ENCODE measurements at regions not wholly inside any gene's neighbourhood (a gene's known extent, or its start where the extent isn't known, plus 50 kb on each side); places are given as distances from the start of the nearest gene placed in this dataset.
"Not testable (repeated sequence)": the region's sequence is repeated elsewhere in the genome, so short reads cannot be mapped to it uniquely, and the experiment has no call there.

GRCh38 chr5:68024426-68024825, 191.1 kb upstream of the PIK3R1 start:
- no peak overlapping the region for H3K4me3 ChIP-seq (ENCODE audit: low read length in 2 of 2)
- H3K27ac ChIP-seq (ENCODE audit: low read depth in 1 of 2, low read length in 1 of 2) = no peak overlapping the region
- DNase-seq (ENCODE audit: low read depth in 6 of 9, low spot score in 9 of 9) = no peak
- no peaks in the 10 kb centered on the region for H3K36me3 ChIP-seq (ENCODE audit: control insufficient read depth in 2 of 2, insufficient read depth in 2 of 2, low read length in 1 of 2)
- no peaks in the 10 kb centered on the region for H3K4me1 ChIP-seq (ENCODE audit: control insufficient read depth in 2 of 2, insufficient read depth in 2 of 2, low read length in 2 of 2)
- H3K27me3 ChIP-seq (ENCODE audit: control insufficient read depth in 2 of 2, insufficient read depth in 1 of 2, low read length in 1 of 2) = no peaks in the 10 kb centered on the region
- H3K9me3 ChIP-seq (ENCODE audit: control insufficient read depth in 2 of 2, insufficient read depth in 1 of 2, low read length in 1 of 2) = peaks cover 0 to 4% of the 10 kb centered on the region in 2 donors

- Histone ChIP-seq H3K9me3 (ENCODE audit: control insufficient read depth in 2 of 2, insufficient read depth in 1 of 2, low read length in 1 of 2) (peaks cover 0 to 4% of the 10 kb centered on the region in 2 donors), H3K27ac (ENCODE audit: low read depth in 1 of 2, low read length in 1 of 2) (peak overlapping the region in 1 of 2 donors; percentile 58)
- WGBS = 95% methylated on average over 4 of the region's 4 CpGs
Observed at GRCh38 chr5:68021916-68022315, 193.6 kb upstream of the PIK3R1 start.

GRCh38 chr5:68021227-68021626, 194.3 kb upstream of the PIK3R1 start:
- WGBS = 95% methylated on average over 2 of the region's 2 CpGs
- DNase-seq (ENCODE audit: low read depth in 6 of 9, low spot score in 9 of 9) = no peak
- Histone ChIP-seq H3K9me3 (ENCODE audit: control insufficient read depth in 2 of 2, insufficient read depth in 1 of 2, low read length in 1 of 2) (peaks cover 0 to 4% of the 10 kb centered on the region in 2 donors), H3K36me3 (ENCODE audit: control insufficient read depth in 2 of 2, insufficient read depth in 2 of 2, low read length in 1 of 2) (no peaks in the 10 kb centered on the region), H3K4me1 (ENCODE audit: control insufficient read depth in 2 of 2, insufficient read depth in 2 of 2, low read length in 2 of 2) (no peaks in the 10 kb centered on the region), H3K27me3 (ENCODE audit: control insufficient read depth in 2 of 2, insufficient read depth in 1 of 2, low read length in 1 of 2) (no peaks in the 10 kb centered on the region), H3K27ac (ENCODE audit: low read depth in 1 of 2, low read length in 1 of 2) (no peak overlapping the region), H3K4me3 (ENCODE audit: low read length in 2 of 2) (no peak overlapping the region)

More at GRCh38 chr5:68021916-68022315, 193.6 kb upstream of the PIK3R1 start:
- Histone ChIP-seq H3K36me3 (ENCODE audit: control insufficient read depth in 2 of 2, insufficient read depth in 2 of 2, low read length in 1 of 2) (no peaks in the 10 kb centered on the region), H3K4me1 (ENCODE audit: control insufficient read depth in 2 of 2, insufficient read depth in 2 of 2, low read length in 2 of 2) (no peaks in the 10 kb centered on the region), H3K27me3 (ENCODE audit: control insufficient read depth in 2 of 2, insufficient read depth in 1 of 2, low read length in 1 of 2) (no peaks in the 10 kb centered on the region), H3K4me3 (ENCODE audit: low read length in 2 of 2) (no peak overlapping the region)
- no peak for DNase-seq (ENCODE audit: low read depth in 6 of 9, low spot score in 9 of 9)

GRCh38 chr5:68020461-68020969, 195.0 kb upstream of the PIK3R1 start:
- 90% methylated on average over 39 of the region's 41 CpGs for WGBS
- not testable (repeated sequence) for H3K27me3 ChIP-seq (ENCODE audit: control insufficient read depth in 2 of 2, insufficient read depth in 1 of 2, low read length in 1 of 2); H3K27ac ChIP-seq (ENCODE audit: low read depth in 1 of 2, low read length in 1 of 2); H3K4me1 ChIP-seq (ENCODE audit: control insufficient read depth in 2 of 2, insufficient read depth in 2 of 2, low read length in 2 of 2); H3K36me3 ChIP-seq (ENCODE audit: control insufficient read depth in 2 of 2, insufficient read depth in 2 of 2, low read length in 1 of 2); H3K4me3 ChIP-seq (ENCODE audit: low read length in 2 of 2); DNase-seq (ENCODE audit: low read depth in 6 of 9, low spot score in 9 of 9); H3K9me3 ChIP-seq (ENCODE audit: control insufficient read depth in 2 of 2, insufficient read depth in 1 of 2, low read length in 1 of 2)

GRCh38 chr5:68015381-68016302, 199.9 kb upstream of the PIK3R1 start:
- WGBS = 87% methylated on average over 6 of the region's 6 CpGs

GRCh38 chr5:68012831-68013230, 202.7 kb upstream of the PIK3R1 start:
- Histone ChIP-seq H3K36me3 (ENCODE audit: control insufficient read depth in 2 of 2, insufficient read depth in 2 of 2, low read length in 1 of 2) (no peaks in the 10 kb centered on the region), H3K9me3 (ENCODE audit: control insufficient read depth in 2 of 2, insufficient read depth in 1 of 2, low read length in 1 of 2) (no peaks in the 10 kb centered on the region), H3K4me3 (ENCODE audit: low read length in 2 of 2) (no peak overlapping the region), H3K4me1 (ENCODE audit: control insufficient read depth in 2 of 2, insufficient read depth in 2 of 2, low read length in 2 of 2) (no peaks in the 10 kb centered on the region), H3K27ac (ENCODE audit: low read depth in 1 of 2, low read length in 1 of 2) (no peak overlapping the region), H3K27me3 (ENCODE audit: control insufficient read depth in 2 of 2, insufficient read depth in 1 of 2, low read length in 1 of 2) (no peaks in the 10 kb centered on the region)
- 91% methylated on average over 1 of the region's 1 CpG for WGBS
- DNase-seq (ENCODE audit: low read depth in 6 of 9, low spot score in 9 of 9) = no peak

More at GRCh38 chr5:68015381-68016302, 199.9 kb upstream of the PIK3R1 start:
- no peak overlapping the region for H3K27ac ChIP-seq (ENCODE audit: low read depth in 1 of 2, low read length in 1 of 2)
- no peak overlapping the region for H3K4me3 ChIP-seq (ENCODE audit: low read length in 2 of 2)
- H3K36me3 ChIP-seq (ENCODE audit: control insufficient read depth in 2 of 2, insufficient read depth in 2 of 2, low read length in 1 of 2) = no peaks in the 10 kb centered on the region
- no peaks in the 10 kb centered on the region for H3K27me3 ChIP-seq (ENCODE audit: control insufficient read depth in 2 of 2, insufficient read depth in 1 of 2, low read length in 1 of 2)
- peaks cover 0 to 4% of the 10 kb centered on the region in 2 donors for H3K9me3 ChIP-seq (ENCODE audit: control insufficient read depth in 2 of 2, insufficient read depth in 1 of 2, low read length in 1 of 2)
- no peaks in the 10 kb centered on the region for H3K4me1 ChIP-seq (ENCODE audit: control insufficient read depth in 2 of 2, insufficient read depth in 2 of 2, low read length in 2 of 2)
- no peak for DNase-seq (ENCODE audit: low read depth in 6 of 9, low spot score in 9 of 9)

- Histone ChIP-seq H3K27ac (ENCODE audit: low read depth in 1 of 2, low read length in 1 of 2) (no peak overlapping the region), H3K4me3 (ENCODE audit: low read length in 2 of 2) (no peak overlapping the region), H3K27me3 (ENCODE audit: control insufficient read depth in 2 of 2, insufficient read depth in 1 of 2, low read length in 1 of 2) (no peaks in the 10 kb centered on the region), H3K9me3 (ENCODE audit: control insufficient read depth in 2 of 2, insufficient read depth in 1 of 2, low read length in 1 of 2) (no peaks in the 10 kb centered on the region), H3K4me1 (ENCODE audit: control insufficient read depth in 2 of 2, insufficient read depth in 2 of 2, low read length in 2 of 2) (no peaks in the 10 kb centered on the region), H3K36me3 (ENCODE audit: control insufficient read depth in 2 of 2, insufficient read depth in 2 of 2, low read length in 1 of 2) (no peaks in the 10 kb centered on the region)
- DNase-seq (ENCODE audit: low read depth in 6 of 9, low spot score in 9 of 9) = no peak
- 64% methylated on average over 1 of the region's 1 CpG for WGBS
Observed at GRCh38 chr5:68012429-68012828, 203.1 kb upstream of the PIK3R1 start.

- DNase-seq (ENCODE audit: low read depth in 6 of 9, low spot score in 9 of 9) = no peak
- Histone ChIP-seq H3K9me3 (ENCODE audit: control insufficient read depth in 2 of 2, insufficient read depth in 1 of 2, low read length in 1 of 2) (no peaks in the 10 kb centered on the region), H3K36me3 (ENCODE audit: control insufficient read depth in 2 of 2, insufficient read depth in 2 of 2, low read length in 1 of 2) (no peaks in the 10 kb centered on the region), H3K4me3 (ENCODE audit: low read length in 2 of 2) (no peak overlapping the region), H3K27ac (ENCODE audit: low read depth in 1 of 2, low read length in 1 of 2) (no peak overlapping the region), H3K27me3 (ENCODE audit: control insufficient read depth in 2 of 2, insufficient read depth in 1 of 2, low read length in 1 of 2) (no peaks in the 10 kb centered on the region), H3K4me1 (ENCODE audit: control insufficient read depth in 2 of 2, insufficient read depth in 2 of 2, low read length in 2 of 2) (no peaks in the 10 kb centered on the region)
Observed at GRCh38 chr5:68011801-68012200, 203.8 kb upstream of the PIK3R1 start.

GRCh38 chr5:68011259-68011760, 204.2 kb upstream of the PIK3R1 start:
- Histone ChIP-seq H3K9me3 (ENCODE audit: control insufficient read depth in 2 of 2, insufficient read depth in 1 of 2, low read length in 1 of 2) (no peaks in the 10 kb centered on the region), H3K27ac (ENCODE audit: low read depth in 1 of 2, low read length in 1 of 2) (no peak overlapping the region), H3K27me3 (ENCODE audit: control insufficient read depth in 2 of 2, insufficient read depth in 1 of 2, low read length in 1 of 2) (no peaks in the 10 kb centered on the region), H3K36me3 (ENCODE audit: control insufficient read depth in 2 of 2, insufficient read depth in 2 of 2, low read length in 1 of 2) (no peaks in the 10 kb centered on the region), H3K4me3 (ENCODE audit: low read length in 2 of 2) (no peak overlapping the region), H3K4me1 (ENCODE audit: control insufficient read depth in 2 of 2, insufficient read depth in 2 of 2, low read length in 2 of 2) (no peaks in the 10 kb centered on the region)
- WGBS = 97% methylated on average over 2 of the region's 2 CpGs
- DNase-seq (ENCODE audit: low read depth in 6 of 9, low spot score in 9 of 9) = no peak

Measured in thymus (tissue), 11 donors.